COLO668 (cell line): ENCODE measurements at regions not wholly inside any gene's neighbourhood (a gene's known extent, or its start where the extent isn't known, plus 50 kb on each side); places are given as distances from the start of the nearest gene placed in this dataset.
"Not testable (repeated sequence)": the region's sequence is repeated elsewhere in the genome, so short reads cannot be mapped to it uniquely, and the experiment has no call there.

Experiments used
- DNase-seq: peaks from one replicate; lab custom pipeline; 2025; ENCODE audit not compliant: unreplicated experiment; lab: John Stamatoyannopoulos, UW

GRCh38 chr4:92210906-92211305 is 92.9 kb upstream of the GRID2 start:
- DNase-seq: no peak

- no peak for DNase-seq
These were observed 88.3 kb upstream of the GRID2 start for GRCh38 chr4:92215476-92215875.

GRCh38 chr4:92231511-92231910 is 72.3 kb upstream of the GRID2 start:
- no peak for DNase-seq

GRCh38 chr4:92232566-92232965 is 71.2 kb upstream of the GRID2 start:
- no peak for DNase-seq

GRCh38 chr4:92234393-92235176 is 69.2 kb upstream of the GRID2 start:
- no peak for DNase-seq

- DNase-seq: no peak
These were observed 68.0 kb upstream of the GRID2 start for GRCh38 chr4:92235731-92236130.

- DNase-seq: no peak
These were observed 66.9 kb upstream of the GRID2 start for GRCh38 chr4:92236877-92237276.

GRCh38 chr4:92237559-92237958 is 66.2 kb upstream of the GRID2 start:
- no peak for DNase-seq

- no peak for DNase-seq
These were observed 62.7 kb upstream of the GRID2 start for GRCh38 chr4:92241094-92241493.

GRCh38 chr4:92246384-92246783 is 57.4 kb upstream of the GRID2 start:
- DNase-seq: no peak

- no peak for DNase-seq
These were observed 54.2 kb upstream of the GRID2 start for GRCh38 chr4:92249541-92249940.

- no peak for DNase-seq
These were observed 52.1 kb upstream of the GRID2 start for GRCh38 chr4:92251711-92252110.

GRCh38 chr4:92252358-92252757 is 51.4 kb upstream of the GRID2 start:
- DNase-seq: not testable (repeated sequence)

GRCh38 chr4:92252846-92253245 is 50.9 kb upstream of the GRID2 start:
- no peak for DNase-seq

GRCh38 chr4:92253550-92253949 is 50.2 kb upstream of the GRID2 start:
- no peak for DNase-seq
